Nephron (organoid): ENCODE measurements at regions not wholly inside any gene's neighbourhood (a gene's known extent, or its start where the extent isn't known, plus 50 kb on each side); places are given as distances from the start of the nearest gene placed in this dataset.

ENCODE experiments used
- H3K27ac Mint-ChIP-seq, 3 experiments: 2 replicates each; pipeline ENCODE4 v1.8.0; 2020; ENCODE audit warnings: mixed read lengths in 3 of 3, mild to moderate bottlenecking in 2 of 3, moderate library complexity in 1 of 3
- H3K27me3 Mint-ChIP-seq: 2 replicates; pipeline ENCODE4 v1.8.0; 2021; ENCODE audit warnings: low read depth, mild to moderate bottlenecking, moderate library complexity, mixed read lengths
- H3K36me3 Mint-ChIP-seq: 2 replicates; pipeline ENCODE4 v1.8.0; 2020; ENCODE audit warnings: low read depth, mixed read lengths
- H3K4me1 Mint-ChIP-seq: 2 replicates; pipeline ENCODE4 v1.8.0; 2020; ENCODE audit warnings: mixed read lengths
- H3K4me3 Mint-ChIP-seq, 3 experiments: 2 replicates each; pipeline ENCODE4 v1.8.0; 2020; ENCODE audit warnings: mild to moderate bottlenecking in 3 of 3, mixed read lengths in 3 of 3, moderate library complexity in 2 of 3
- H3K9me3 Mint-ChIP-seq: 2 replicates; pipeline ENCODE4 v1.8.0; 2020; ENCODE audit warnings: mixed read lengths
- TF ChIP-seq, protein P1 (sequence below), 3 experiments: fragments of 200-600 bp; sonication (generic); IDR thresholded peaks; one replicate each; pipeline ENCODE4 v1.5.0; 2021; ENCODE audit warnings: antibody characterized with exemption in 3 of 3; ENCODE audit not compliant: unreplicated experiment in 3 of 3

DNA sequence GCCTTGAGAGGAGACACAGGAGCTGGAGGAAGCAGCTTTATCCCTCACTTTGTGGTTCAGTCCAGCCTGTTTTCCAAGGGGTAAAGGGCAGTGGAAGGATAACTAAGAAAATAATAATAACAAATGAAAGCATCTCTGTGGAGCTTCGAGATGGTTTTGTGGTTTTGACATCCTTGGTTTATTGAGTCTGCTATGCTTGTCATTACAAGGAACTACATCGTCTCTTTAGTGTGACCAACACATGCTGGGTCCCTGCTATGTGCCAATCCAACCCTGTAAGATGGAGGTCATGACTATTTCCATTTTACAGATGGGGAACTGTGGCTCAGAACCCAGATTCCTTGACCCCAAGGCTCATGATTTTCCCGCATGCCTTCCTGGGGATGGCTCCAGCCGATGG, 124.8 kb downstream of the MRM1 start:
- H3K4me1 Mint-ChIP-seq, result peaks cover 18% of the 10 kb centered on the region

DNA sequence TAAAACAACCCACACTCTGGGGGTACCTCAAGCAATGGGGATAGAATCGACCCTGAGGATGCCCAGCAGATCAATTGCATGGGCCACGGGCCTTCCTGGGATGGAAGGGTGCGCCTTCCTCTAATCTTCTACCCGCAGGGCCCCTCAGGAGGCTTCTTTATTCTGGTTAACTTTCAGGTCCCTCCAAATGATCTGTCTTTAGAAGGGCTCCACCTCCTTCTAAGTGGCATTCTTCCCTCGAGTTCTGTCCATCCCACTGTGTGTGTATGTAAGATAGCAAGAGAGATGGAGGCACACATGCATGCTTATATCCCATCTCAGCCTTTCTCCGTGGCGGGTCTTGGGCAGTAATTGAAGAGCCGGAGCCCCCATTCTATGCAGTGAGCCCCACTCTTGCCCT, 125.7 kb downstream of the MRM1 start:
- Mint-ChIP-seq H3K4me1 (peaks cover 13% of the 10 kb centered on the region), H3K36me3 (no peaks in the 10 kb centered on the region)
- TF ChIP-seq, protein P1, sequence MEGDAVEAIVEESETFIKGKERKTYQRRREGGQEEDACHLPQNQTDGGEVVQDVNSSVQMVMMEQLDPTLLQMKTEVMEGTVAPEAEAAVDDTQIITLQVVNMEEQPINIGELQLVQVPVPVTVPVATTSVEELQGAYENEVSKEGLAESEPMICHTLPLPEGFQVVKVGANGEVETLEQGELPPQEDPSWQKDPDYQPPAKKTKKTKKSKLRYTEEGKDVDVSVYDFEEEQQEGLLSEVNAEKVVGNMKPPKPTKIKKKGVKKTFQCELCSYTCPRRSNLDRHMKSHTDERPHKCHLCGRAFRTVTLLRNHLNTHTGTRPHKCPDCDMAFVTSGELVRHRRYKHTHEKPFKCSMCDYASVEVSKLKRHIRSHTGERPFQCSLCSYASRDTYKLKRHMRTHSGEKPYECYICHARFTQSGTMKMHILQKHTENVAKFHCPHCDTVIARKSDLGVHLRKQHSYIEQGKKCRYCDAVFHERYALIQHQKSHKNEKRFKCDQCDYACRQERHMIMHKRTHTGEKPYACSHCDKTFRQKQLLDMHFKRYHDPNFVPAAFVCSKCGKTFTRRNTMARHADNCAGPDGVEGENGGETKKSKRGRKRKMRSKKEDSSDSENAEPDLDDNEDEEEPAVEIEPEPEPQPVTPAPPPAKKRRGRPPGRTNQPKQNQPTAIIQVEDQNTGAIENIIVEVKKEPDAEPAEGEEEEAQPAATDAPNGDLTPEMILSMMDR (IDR thresholded peaks at IDR 0.05; ENCODE audit: unreplicated experiment in 3 of 3), result no peak

More for the DNA sequence above, 124.8 kb downstream of the MRM1 start:
- Mint-ChIP-seq H3K4me3 (no peak overlapping the region), H3K36me3 (no peaks in the 10 kb centered on the region), H3K9me3 (no peaks in the 10 kb centered on the region), H3K27me3 (peaks cover 44% of the 10 kb centered on the region), H3K27ac (no peak overlapping the region)
- TF ChIP-seq, protein P1 (IDR thresholded peaks at IDR 0.05; ENCODE audit: unreplicated experiment in 3 of 3), result no peak

DNA sequence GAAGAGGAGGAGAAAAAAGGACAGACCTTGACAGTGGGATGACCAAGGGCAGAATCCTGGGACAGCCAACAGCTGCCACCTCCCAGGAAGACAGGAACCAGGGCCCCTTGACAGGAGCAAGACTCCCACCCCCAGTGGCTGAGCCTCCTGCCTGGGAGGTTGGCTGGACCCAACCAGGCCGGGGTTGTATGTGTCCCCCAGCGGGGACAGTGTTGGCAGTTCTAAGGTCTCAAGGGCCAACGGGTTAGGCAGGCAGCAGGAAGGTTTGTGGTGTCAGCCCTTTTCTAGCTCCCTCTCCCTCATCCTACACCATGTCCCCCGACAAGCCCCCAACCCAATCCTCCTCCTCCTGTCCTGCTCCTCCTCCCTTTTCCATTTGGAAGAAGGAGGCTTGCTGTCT, 126.2 kb downstream of the MRM1 start:
- TF ChIP-seq, protein P1 (IDR thresholded peaks at IDR 0.05; ENCODE audit: unreplicated experiment in 3 of 3), result no peak
- no peaks in the 10 kb centered on the region for H3K36me3 Mint-ChIP-seq
- no peak overlapping the region for H3K4me3 Mint-ChIP-seq
- peak overlapping the region in 1 of 3 experiments; percentile 45 for H3K27ac Mint-ChIP-seq
- no peaks in the 10 kb centered on the region for H3K9me3 Mint-ChIP-seq
- H3K27me3 Mint-ChIP-seq, result peaks cover 57% of the 10 kb centered on the region
- H3K4me1 Mint-ChIP-seq, result peaks cover 12% of the 10 kb centered on the region

More for the DNA sequence above, 125.7 kb downstream of the MRM1 start:
- Mint-ChIP-seq H3K27ac (no peak overlapping the region), H3K27me3 (peaks cover 53% of the 10 kb centered on the region), H3K9me3 (no peaks in the 10 kb centered on the region), H3K4me3 (no peak overlapping the region)

DNA sequence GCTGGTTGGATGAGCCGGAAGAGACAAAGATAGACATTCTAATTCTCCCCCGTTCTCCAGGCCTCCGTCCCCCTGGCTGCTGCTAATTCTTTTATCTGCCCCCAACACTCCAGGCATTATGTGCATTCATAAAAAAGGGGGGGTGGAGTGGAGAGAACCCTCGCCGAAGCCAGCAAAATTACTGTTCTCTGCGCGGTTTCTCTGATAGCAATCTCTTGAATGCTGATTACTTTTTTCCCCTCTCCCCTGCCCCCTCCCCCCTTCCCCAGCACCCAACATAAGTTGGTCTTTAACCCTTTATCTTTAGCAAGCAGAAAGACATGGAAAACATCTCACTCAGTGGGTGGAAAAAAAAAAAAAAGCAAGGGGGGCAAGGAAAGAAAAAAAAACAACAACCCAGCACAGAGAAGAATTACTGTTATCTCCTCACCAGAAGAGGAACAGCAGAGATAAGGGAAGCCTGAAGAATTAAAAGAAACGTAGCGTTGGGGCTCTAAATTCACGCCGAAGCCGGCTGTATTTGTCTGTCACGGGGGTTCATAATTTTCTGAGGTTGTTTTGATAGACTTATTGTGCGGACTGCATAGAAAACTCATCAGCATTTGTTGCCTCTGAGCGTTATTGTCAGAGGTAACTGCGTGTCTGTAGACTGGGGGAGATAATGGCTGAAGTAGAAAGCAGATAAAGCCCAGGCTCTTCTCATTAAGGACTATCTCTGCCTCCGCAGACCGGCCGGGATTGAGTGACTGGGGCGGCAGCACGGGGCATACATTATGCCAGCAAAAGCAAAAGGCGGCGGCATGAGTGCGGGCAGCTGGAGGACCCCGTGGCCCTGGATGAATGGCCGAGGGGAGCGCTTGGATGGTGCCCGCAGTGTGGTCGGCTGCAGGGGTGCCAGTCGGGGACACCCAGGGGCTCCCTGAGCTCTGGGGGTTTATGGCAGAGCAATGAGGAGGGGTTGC, 126.9 kb downstream of the MRM1 start:
- Mint-ChIP-seq H3K4me3 (peak overlapping the region in 2 of 3 experiments; percentile 23 to 42), H3K27me3 (peaks cover 63% of the 10 kb centered on the region), H3K27ac (peak overlapping the region in 2 of 3 experiments; percentile 13 to 45), H3K36me3 (no peaks in the 10 kb centered on the region), H3K4me1 (peaks cover 12% of the 10 kb centered on the region), H3K9me3 (no peaks in the 10 kb centered on the region)
- TF ChIP-seq, protein P1 (IDR thresholded peaks at IDR 0.05; ENCODE audit: unreplicated experiment in 3 of 3), result no peak

DNA sequence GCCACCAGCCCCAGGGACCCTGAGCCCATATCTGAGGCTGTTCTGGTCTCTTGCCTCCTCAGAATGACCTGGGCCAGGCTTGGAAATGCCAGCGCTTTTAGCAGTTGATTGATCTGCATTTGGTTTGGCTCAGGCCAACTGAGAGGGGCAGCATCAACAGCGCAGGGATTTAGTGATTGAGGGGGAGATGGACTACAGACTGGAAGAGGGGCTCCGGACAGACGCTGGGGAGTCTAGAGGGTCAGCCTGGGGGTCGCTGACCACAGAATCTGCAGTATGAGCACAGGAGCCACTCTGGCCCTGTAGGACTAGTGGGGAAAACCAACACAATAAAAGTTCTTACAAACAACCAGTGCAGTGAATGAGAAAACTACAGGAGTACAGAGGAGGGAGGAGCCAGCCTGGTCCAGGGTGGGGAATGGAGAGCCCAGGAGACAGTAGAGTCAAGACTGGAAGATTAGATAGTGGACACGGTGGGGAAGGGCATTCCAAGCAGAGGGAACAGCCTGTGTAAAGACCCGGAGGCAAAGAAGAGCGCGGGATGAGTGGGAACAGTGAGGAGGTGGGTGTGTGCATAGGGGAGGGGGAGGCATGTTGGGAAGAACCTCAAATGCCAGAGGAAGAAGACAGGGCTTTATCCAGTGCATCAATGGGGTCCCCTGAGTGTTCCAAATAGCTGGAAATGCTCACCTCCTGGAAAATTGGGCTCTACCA, 128.9 kb downstream of the MRM1 start:
- no peaks in the 10 kb centered on the region for H3K36me3 Mint-ChIP-seq
- no peaks in the 10 kb centered on the region for H3K9me3 Mint-ChIP-seq
- TF ChIP-seq, protein P1 (IDR thresholded peaks at IDR 0.05; ENCODE audit: unreplicated experiment in 3 of 3), result no peak
- H3K27me3 Mint-ChIP-seq, result peaks cover 69% of the 10 kb centered on the region
- H3K4me3 Mint-ChIP-seq, result no peak overlapping the region
- peaks cover 12% of the 10 kb centered on the region for H3K4me1 Mint-ChIP-seq
- H3K27ac Mint-ChIP-seq, result no peak overlapping the region
